ENCODE measurements at regions not wholly inside any gene's neighbourhood (a gene's known extent, or its start where the extent isn't known, plus 50 kb on each side); places are given as distances from the start of the nearest gene placed in this dataset.
"Not testable (repeated sequence)": the region's sequence is repeated elsewhere in the genome, so short reads cannot be mapped to it uniquely, and the experiment has no call there.

DNA sequence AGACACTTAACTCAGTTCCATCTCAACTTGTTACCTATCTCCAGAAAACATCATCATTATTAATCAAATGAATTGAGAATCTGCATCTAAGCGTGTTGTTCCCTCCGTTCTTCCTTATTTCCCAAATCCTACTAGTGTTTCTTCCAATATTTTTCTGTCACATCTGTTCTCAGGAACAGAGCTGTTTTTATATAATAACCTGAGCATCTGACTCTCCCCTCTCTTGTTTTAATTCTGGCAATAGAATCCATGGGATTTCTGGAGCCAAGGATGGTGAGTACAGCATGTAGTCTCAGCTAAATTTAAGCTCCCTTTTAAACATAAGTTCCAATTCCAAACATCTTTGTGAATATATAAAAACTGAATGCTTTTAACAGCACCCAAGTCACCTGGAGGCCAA is 558.3 kb downstream of the DTWD2 start:
- no peak for DNase-seq (ENCODE audit: low read depth in 4 of 4, low spot score in 3 of 4)

DNA sequence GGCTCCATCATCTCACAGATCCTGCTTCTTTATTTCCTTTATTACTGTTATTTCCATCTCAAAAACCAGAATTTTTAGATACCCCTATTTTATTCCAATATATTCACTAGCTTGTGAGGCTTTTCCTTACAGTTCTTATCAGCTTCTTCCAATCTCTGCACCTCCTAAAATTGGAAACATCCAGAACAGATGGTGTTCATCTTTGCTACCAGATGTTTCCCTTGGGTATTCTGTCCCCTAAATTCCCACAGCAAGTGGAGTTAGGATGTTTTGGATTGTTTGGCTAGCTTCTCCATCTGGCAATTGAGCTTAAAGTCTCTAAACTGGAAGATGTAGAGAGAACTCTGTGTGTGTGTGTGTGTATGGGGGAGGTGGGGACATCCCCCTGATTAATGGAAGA is 580.4 kb downstream of the DTWD2 start:
- no peak for DNase-seq (ENCODE audit: low read depth in 4 of 4, low spot score in 3 of 4)

DNA sequence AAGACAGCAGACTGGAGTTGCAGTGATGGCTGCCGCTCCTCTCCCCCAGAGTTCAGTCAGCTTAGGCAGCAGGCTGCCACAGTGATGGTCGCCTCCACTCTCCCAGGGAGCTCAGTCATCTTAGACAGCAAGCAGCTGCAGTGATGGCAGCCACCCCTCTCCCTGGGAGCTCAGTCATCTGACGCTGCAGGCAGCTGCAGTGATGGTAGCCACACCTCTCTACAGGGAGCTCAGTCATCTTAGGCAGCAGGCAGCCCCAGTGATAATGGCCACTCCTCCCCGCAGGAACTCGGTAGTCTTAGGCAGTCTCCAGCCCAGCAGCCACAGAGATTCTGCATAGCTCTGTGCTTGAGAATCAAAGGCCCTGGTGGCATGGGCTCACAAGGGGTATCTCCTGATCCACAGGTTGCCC is 582.7 kb downstream of the DTWD2 start:
- DNase-seq (ENCODE audit: low read depth in 4 of 4, low spot score in 3 of 4) = no peak

DNA sequence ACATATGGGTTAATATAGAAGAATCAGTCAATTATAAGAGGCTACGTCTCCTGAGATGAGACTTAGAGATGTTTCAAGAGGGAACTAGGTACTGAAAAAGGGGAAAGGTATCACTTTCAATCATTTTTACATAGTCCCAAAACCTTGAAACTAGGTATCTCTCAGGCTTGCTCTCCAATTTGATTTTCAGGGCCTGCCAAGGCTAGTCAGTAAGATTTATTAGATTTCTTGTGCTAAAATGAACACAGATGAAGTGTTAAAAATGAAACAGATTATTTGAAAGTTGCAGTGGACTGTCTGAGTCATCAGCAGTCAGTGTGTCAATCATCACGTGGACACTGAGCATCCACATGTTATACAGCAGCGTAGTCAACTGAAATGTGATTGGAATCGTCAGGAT is 591.1 kb downstream of the DTWD2 start:
- no peak for DNase-seq (ENCODE audit: low read depth in 4 of 4, low spot score in 3 of 4)

DNA sequence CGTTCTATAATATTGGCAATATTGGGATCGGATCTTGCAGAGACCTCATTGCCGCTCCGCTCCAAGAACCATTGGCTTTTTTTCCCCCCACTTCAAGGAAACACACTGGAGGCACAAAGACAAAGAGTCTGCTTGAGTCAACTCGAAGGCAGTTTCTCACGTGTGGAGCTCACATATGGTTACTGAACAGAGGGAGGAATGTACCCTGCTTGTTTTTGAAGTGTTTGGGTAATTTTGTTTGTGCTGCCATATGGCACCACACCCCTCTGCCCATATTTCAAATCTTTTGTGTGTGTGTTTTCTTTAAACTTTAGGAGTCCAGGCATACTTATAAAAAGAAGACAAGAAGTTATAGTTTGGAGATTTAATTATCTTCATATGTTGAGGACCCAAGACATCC is 595.9 kb downstream of the DTWD2 start:
- no peak for DNase-seq (ENCODE audit: low read depth in 4 of 4, low spot score in 3 of 4)

DNA sequence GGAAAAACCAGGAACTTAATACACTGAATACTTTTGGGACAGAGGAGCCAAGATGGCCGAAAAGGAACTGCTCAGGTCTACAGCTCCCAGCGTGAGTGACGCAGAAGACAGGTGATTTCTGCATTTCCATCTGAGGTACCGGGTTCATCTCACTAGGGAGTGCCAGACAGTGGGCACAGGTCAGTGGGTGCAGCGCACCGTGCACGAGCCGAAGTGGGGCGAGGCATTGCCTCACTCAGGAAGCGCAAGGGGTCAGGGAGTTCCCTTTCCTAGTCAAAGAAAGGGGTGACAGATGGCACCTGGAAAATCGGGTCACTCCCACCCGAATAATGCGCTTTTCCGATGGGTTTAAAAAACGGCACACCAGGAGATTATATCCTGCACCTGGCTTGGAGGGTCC is 605.4 kb downstream of the DTWD2 start:
- DNase-seq (ENCODE audit: low read depth in 4 of 4, low spot score in 3 of 4) = not testable (repeated sequence)

DNA sequence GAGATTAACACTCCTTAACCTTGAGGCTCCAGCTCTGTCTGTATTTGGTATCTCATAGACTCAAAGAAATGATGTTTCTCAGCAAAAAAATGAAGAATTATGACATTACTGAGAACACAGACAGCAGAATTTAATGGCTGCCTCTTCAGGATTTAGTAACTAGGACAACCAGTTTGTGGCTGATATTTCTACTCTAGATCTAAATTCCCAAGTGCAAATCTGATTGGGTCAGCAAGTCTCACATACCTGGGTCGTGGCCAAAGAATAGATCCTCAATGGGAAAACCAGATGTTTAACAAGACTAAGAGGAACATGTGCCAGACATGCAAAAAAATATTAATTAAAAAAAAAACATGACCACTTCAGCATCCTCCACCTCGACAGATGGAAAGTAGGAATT is 608.9 kb downstream of the DTWD2 start:
- no peak for DNase-seq (ENCODE audit: low read depth in 4 of 4, low spot score in 3 of 4)

DNA sequence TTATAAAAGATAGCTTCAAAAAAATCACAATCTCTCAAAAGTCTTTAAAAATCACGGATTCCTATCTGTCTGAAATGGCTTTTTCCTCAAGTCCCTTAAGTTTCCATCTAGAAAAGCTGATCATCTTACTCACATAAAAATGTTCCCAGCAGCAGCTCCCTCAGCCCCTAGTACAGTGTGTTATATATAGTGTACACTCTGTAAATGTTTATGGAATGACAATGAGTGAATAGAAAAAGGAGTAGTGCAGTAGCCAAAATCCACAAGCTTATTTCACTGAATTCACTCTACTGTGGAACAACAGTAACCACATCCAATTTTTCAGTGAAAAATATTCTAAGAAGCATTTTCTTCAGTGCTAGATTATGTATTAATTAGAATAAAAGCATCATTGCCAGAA is 609.4 kb downstream of the DTWD2 start:
- DNase-seq (ENCODE audit: low read depth in 4 of 4, low spot score in 3 of 4) = no peak

DNA sequence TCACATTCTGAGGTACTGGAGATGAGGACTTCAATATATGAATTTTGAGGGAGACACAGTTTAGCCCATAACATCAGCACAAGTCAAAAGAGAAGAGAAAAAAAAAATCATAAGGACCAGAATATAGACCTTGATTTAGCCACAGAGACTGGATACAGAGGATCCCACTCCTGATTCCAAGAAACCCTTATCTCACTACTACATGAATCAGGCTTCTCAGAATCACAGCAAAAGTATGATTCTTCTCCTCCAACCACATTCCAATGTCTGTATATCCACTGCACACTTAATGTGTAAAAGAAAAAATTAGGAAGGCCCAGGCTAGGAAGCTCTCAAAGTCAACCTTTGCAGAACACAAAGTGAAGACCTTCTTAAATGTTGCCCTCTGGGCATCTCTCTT is 610.9 kb downstream of the DTWD2 start:
- no peak for DNase-seq (ENCODE audit: low read depth in 4 of 4, low spot score in 3 of 4)

DNA sequence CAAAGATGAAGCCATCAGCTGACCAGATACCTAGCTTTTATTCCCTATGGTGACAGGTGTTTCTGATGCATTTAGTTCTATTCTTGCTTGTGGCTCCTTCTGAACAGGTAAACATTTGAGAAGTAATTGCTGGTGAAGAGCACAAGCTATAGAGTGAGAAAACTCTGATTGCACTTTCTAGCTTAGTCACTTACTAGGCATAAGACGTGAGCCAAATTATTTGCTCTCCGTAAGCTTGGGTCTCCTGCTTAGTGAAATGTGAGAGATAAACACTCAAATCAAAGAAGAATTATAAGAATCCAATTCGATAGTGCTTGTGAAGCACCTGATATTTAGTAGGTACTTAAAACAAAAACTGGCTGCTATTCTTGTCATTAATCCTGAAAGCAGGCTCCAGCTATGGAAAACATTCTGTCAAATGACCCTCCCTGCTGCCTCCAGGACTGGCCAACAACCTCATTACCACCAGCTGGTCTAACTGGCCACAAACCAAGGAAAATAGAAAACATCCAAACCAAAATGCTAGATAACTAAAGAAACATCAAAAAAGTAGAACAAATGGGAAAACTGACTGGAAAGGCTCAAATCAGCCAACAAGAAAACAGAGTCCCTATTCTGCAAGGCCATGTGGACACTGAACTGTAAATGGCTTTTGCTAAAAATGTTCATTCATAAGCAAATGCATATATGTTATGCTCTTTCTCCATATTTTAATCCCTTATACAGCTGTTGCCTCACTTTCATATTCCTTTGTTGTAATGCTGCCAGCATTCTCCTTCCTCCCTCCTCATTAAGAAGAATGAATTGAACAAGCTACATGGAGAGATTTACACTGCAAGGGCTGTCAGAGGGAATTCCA is 616.1 kb downstream of the DTWD2 start:
- peak; percentile 14 to 43 (median 32) for DNase-seq (ENCODE audit: low read depth in 4 of 4, low spot score in 3 of 4)

DNA sequence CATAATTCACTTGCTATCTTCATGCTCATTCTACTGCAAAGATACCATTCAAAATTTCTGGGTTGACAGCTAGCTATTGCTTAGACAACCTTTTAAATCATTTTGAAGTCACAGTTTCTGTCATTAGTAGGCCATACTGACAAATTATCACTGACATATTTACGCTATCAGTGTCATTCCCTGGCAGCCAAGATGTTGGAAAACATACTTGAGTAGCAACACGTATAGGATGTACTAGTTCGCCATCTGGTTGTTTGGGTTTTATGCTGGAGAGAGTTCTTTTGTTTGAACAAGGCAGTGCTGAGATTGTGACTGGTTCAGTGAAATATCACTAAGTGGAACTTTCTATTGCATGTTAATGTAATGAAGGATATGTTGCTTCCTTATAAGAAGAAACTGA is 621.9 kb downstream of the DTWD2 start:
- no peak for DNase-seq (ENCODE audit: low read depth in 4 of 4, low spot score in 3 of 4)

DNA sequence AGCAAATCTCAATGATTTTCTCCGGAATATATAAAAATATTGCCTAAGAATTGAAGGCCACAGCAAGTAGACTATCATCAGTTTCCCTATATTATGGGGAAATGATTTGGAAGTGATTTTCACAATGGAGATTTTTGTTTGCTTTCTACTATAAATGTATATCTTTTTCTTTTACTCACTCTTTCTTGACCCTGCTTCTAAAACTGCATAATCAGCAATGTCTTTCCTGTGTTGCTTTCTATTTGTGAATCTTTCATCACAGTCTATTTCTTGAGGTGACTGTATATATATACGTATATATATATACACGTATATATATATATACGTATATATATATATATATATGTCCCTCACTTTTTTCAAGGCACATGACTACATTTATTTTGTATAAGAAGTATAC is 622.6 kb downstream of the DTWD2 start:
- no peak for DNase-seq (ENCODE audit: low read depth in 4 of 4, low spot score in 3 of 4)

DNA sequence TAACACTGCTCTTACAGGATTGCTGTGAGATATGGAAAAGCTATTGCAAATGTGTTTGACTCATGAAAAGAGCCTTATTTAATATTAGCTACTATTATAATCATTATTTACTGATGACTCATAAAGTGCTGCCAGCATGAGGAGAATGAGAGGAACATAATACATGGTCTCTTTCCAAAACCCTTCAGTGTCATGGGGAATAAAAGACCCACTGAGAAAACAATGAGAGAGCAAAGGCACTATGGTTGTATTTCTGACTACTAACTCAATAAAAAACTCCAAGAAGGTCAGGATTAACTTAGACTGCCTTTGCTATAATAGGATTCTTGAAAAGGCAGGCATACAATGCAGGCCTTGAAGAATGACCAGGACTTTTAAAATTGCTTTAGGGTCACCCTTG is 633.5 kb downstream of the DTWD2 start:
- no peak for DNase-seq (ENCODE audit: low read depth in 4 of 4, low spot score in 3 of 4)

DNA sequence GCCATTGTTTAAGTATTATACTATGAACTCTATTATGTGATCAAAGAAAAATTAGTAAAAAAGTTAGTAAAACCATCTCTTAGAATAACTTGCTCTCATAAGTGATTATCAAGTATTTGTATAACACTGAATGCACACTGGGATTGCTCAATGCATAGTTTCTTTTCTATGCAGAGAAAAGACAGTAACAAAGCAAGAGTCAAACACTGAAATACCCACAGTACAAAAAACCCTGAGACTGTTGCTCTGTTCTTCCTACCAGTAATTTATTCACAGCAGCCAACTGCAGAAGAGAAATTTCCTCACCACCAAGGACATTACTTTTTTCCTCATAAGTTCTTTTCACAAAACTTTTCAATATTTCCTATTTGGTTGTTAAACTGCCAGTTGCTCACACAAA is 634.4 kb downstream of the DTWD2 start:
- no peak for DNase-seq (ENCODE audit: low read depth in 4 of 4, low spot score in 3 of 4)

DNA sequence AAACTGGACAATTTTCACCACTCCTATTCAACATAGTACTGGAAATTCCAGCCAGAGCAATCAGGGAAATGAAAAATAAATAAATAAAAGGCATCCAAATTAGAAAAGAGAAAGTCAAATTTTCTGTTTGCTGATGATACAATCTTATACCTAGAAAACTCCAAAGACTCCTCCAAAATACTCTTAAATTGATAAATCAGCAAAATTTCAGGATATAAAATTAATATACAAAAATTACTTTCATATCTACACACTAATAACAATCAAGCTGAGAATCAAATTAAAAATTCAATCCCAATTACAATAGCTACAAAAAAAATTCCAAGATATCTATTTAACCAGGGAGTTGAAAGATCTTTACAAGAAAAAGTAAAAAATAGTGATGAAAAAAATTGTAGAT is 651.9 kb downstream of the DTWD2 start:
- DNase-seq (ENCODE audit: low read depth in 4 of 4, low spot score in 3 of 4) = no peak

DNA sequence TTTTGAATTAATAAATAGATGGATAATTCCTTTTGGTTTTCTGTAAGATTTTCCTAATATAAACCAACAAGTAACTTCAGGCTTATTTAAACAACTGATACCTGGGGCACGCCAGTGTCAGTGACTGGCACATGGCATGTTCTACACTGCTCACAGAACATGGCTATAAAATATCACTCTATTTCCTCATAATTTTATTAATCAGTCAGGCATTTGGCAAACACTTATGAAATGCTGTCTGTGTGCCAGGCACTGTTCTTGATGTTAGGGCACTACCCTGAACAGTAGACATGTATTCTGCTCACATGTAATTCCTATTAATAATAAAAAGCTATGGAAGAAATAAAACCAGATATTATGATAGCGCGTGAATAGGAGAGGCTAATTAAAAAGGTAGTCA is 661.0 kb downstream of the DTWD2 start:
- DNase-seq (ENCODE audit: low read depth in 4 of 4, low spot score in 3 of 4) = no peak

DNA sequence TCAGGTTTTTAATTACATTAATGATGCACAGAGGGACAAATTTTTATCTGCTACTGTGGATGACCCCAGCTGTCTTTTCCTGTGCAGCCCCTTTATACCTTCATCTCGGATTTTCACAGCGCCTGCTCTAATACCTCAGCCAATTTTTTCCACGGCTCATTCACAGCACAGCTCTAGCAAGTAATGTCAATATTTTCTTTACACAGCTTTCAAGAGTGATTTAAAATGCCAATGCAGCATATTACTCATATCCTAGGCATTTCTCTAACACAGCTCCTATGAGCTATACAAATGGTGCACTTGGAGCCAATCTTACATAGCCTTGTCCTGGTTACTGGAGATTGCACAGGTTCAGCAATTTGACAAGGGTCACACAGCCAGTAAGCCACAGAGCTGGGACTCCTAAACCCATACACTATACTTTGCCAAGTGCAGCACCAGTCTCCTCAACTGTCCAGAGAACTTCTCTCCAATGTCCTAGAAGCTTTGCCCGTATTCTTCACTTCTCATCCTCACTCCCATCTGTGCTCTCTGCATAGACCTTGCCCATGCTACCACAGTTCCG is 661.8 kb downstream of the DTWD2 start:
- no peak for DNase-seq (ENCODE audit: low read depth in 4 of 4, low spot score in 3 of 4)

DNA sequence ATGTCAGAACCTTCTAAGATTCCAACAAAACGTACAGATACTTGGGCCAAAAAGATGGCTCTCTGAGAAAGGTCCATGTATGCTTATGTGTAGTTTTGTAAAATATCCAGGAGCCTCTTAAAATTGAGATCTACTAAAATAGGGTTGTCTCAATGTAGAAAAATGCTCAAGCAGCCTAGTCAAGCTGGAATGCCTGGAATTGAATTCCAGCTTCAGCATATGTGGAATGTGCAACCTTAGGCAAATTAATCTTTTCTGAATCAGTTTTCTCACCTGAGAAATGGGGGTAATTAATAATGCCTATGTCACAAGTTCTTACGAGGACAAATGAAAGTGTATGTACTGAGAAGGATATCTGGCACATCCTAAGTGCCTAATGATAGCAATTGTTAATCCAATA is 662.4 kb downstream of the DTWD2 start:
- DNase-seq (ENCODE audit: low read depth in 4 of 4, low spot score in 3 of 4) = no peak

DNA sequence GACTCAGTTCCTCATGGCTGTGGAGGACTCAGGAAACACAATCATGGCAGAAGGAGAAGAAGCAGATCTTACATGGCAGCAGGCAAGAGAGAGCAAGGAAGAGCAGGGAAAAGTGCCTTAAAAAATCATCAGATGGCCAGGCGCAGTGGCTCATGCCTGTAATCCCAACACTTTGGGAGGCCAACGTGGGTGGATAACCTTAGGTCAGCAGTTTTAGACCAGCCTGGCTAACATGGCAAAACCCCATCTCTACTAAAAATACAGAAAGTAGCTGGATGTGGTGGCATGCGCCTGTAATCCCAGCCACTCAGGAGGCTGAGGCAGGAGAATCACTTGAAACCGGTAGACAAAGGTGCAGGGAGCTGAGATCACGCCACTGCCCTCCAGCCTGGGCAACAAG is 664.6 kb downstream of the DTWD2 start:
- DNase-seq (ENCODE audit: low read depth in 4 of 4, low spot score in 3 of 4) = not testable (repeated sequence)

DNA sequence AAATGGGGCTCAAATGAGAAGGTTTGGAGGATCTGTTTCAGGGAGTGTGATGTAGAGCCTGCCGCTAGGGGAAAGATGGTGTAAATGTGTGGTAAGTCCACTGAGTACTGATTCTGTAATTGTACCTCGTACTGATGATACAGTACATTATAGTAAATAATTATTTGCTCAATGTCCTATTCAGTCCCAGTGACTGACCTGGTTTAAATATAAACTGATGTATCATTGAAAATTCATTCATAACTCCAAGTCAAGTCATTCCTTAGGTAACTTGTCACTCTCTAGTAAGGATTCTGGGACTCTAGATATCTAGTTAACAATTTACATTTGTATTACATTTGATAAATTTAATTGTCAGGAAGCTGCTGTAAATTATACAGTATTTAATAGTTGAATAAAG is 667.3 kb downstream of the DTWD2 start:
- no peak for DNase-seq (ENCODE audit: low read depth in 4 of 4, low spot score in 3 of 4)

DNA sequence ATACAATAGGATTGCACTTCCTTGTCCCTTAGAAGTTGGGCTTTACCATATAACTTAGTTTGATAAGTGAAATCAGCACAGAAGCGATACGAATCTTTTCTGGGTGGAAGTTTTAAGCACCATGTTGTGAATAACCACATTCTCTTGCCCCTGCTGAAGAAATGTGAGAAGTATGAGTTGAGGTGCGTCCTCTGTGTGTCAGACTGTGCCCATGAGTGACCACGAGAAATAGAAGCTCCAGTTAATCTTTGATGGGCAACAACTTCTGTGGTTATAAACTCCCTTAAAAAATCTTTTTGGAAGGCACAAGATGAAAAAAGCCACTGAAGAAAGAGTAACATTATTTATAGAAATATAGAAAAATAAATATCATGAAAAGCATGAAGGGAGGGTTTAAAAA is 668.2 kb downstream of the DTWD2 start:
- DNase-seq (ENCODE audit: low read depth in 4 of 4, low spot score in 3 of 4) = no peak

DNA sequence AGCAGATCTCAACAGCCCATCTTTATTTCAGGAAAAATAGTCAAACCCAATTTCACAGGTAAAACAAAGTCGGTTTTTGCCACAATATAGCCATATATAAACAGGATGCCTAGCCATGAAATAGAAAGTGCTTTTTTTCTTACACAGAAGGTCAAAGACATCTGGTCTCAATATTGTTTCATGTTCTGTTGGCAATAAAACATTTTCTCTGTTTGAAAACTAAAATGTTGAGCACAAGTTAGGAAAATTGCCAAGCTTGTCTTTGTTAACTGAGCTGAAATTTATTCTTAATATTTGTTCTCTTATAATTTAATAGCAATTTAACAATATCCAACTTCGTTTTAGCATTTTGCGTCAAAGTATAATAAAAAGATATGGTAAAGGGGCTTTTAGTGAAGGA is 673.4 kb downstream of the DTWD2 start:
- no peak for DNase-seq (ENCODE audit: low read depth in 4 of 4, low spot score in 3 of 4)

All from left renal pelvis (tissue), 4 donors.